Tibial nerve (tissue), 4 donors: ENCODE measurements at regions not wholly inside any gene's neighbourhood (a gene's known extent, or its start where the extent isn't known, plus 50 kb on each side); places are given as distances from the start of the nearest gene placed in this dataset.

Experiments used
- DNase-seq, 2 donors: peaks; one replicate each; pipeline ENCODE4 v3.0.0-alpha.2; 2019; ENCODE audit warnings: low spot score in 2 of 2
- H3K27ac ChIP-seq, 4 donors: fragments of 200-600 bp; sonication (generic) in 3 of 4; one replicate each; pipeline ENCODE4 v1.5.1; 2017 to 2019; ENCODE audit warnings: mild to moderate bottlenecking in 1 of 4
- H3K27me3 ChIP-seq, 2 donors: fragments of 200-600 bp; sonication (generic) in 1 of 2; one replicate each; pipeline versions ENCODE4 v1.5.1 to v1.6.0; 2017 to 2019
- H3K36me3 ChIP-seq, 3 donors: fragments of 200-600 bp; sonication (generic); one replicate each; pipeline ENCODE4 v1.5.1; 2018 to 2019
- H3K4me1 ChIP-seq, 4 donors: fragments of 200-600 bp; sonication (generic) in 3 of 4; one replicate each; pipeline ENCODE4 v1.5.1; 2017 to 2019
- H3K4me3 ChIP-seq, 4 donors: fragments of 200-600 bp; sonication (generic) in 3 of 4; one replicate each; pipeline ENCODE4 v1.5.1; 2017 to 2019; ENCODE audit warnings: mild to moderate bottlenecking in 1 of 4, moderate library complexity in 1 of 4
- H3K9me3 ChIP-seq, 4 donors: fragments of 200-600 bp; sonication (generic) in 3 of 4; one replicate each; pipeline ENCODE4 v1.5.1; 2017 to 2019
- EP300 ChIP-seq, 2 donors: sonication (generic); formaldehyde crosslinking; IDR thresholded peaks; one replicate each; pipeline ENCODE4 v1.6.1; 2017; ENCODE audit warnings: antibody characterized with exemption in 2 of 2, mild to moderate bottlenecking in 1 of 2
- POLR2A ChIP-seq, 2 donors: fragments of 450-650 bp; IDR thresholded peaks; one replicate each; pipeline ENCODE4 v1.6.1; 2017; ENCODE audit warnings: antibody characterized with exemption in 2 of 2, mild to moderate bottlenecking in 2 of 2, moderate library complexity in 2 of 2
- WGBS, 2 donors: methylation state at CpG; one replicate each; pipeline ENCODE4 v1.1.5; 2018; 5-methylcytosine and 5-hydroxymethylcytosine counted together
- TF ChIP-seq, protein P1 (sequence below), 5 experiments: fragments of 200-600 bp in 3 of 5; fragments of 450-650 bp in 2 of 5; sonication (generic) in 3 of 5; IDR thresholded peaks; one replicate each; pipeline ENCODE4 v1.5.1; 2016 to 2019; ENCODE audit warnings: antibody characterized with exemption in 5 of 5, mild to moderate bottlenecking in 3 of 5, moderate library complexity in 2 of 5

GRCh38 chr15:95121191-95121590, 889.8 kb downstream of the MCTP2 start:
- Histone ChIP-seq H3K27me3 (no peaks in the 10 kb centered on the region), H3K4me3 (no peak overlapping the region), H3K9me3 (no peaks in the 10 kb centered on the region), H3K4me1 (no peaks in the 10 kb centered on the region), H3K36me3 (no peaks in the 10 kb centered on the region), H3K27ac (no peak overlapping the region)
- WGBS, 2 donors = 96 to 100% methylated on average over 1 of the region's 1 CpG
- no peak for DNase-seq
- TF ChIP-seq EP300 (IDR thresholded peaks at IDR 0.05) (no peak), POLR2A (IDR thresholded peaks at IDR 0.05) (no peak)
- TF ChIP-seq, protein P1, sequence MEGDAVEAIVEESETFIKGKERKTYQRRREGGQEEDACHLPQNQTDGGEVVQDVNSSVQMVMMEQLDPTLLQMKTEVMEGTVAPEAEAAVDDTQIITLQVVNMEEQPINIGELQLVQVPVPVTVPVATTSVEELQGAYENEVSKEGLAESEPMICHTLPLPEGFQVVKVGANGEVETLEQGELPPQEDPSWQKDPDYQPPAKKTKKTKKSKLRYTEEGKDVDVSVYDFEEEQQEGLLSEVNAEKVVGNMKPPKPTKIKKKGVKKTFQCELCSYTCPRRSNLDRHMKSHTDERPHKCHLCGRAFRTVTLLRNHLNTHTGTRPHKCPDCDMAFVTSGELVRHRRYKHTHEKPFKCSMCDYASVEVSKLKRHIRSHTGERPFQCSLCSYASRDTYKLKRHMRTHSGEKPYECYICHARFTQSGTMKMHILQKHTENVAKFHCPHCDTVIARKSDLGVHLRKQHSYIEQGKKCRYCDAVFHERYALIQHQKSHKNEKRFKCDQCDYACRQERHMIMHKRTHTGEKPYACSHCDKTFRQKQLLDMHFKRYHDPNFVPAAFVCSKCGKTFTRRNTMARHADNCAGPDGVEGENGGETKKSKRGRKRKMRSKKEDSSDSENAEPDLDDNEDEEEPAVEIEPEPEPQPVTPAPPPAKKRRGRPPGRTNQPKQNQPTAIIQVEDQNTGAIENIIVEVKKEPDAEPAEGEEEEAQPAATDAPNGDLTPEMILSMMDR (IDR thresholded peaks at IDR 0.05) = no peak

DNA sequence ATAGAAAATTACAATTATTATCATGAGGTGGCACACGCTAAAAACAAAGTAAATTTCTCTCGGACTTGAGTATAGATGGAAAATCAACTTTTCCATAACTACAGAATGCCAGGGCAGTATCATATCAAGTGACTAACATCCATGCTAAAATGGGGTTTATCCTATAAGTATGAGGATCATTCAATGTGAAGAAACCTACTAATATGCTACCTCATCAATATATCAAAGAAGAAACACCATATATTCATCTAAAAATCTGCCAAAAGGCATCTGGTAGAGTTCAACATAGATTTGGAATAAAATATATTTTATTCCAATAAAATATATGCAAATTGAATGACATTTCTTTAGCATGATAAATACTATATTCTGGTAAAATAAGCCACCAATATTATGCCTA, 894.4 kb downstream of the MCTP2 start:
- Histone ChIP-seq H3K9me3 (no peaks in the 10 kb centered on the region), H3K4me3 (no peak overlapping the region), H3K36me3 (no peaks in the 10 kb centered on the region), H3K4me1 (peaks cover 0 to 15% (median 0%) of the 10 kb centered on the region in 4 donors), H3K27ac (no peak overlapping the region), H3K27me3 (no peaks in the 10 kb centered on the region)
- no peak for DNase-seq
- TF ChIP-seq EP300 (IDR thresholded peaks at IDR 0.05) = no peak
- no peak for TF ChIP-seq POLR2A (IDR thresholded peaks at IDR 0.05)
- TF ChIP-seq, protein P1 (IDR thresholded peaks at IDR 0.05) = no peak
- WGBS, 2 donors = 98 to 100% methylated on average over 2 of the region's 2 CpGs

- Histone ChIP-seq H3K4me1 (peaks cover 0 to 24% (median 0%) of the 10 kb centered on the region in 4 donors), H3K9me3 (no peaks in the 10 kb centered on the region), H3K27ac (no peak overlapping the region), H3K36me3 (no peaks in the 10 kb centered on the region), H3K27me3 (no peaks in the 10 kb centered on the region), H3K4me3 (no peak overlapping the region)
- no peak for TF ChIP-seq POLR2A (IDR thresholded peaks at IDR 0.05)
- TF ChIP-seq EP300 (IDR thresholded peaks at IDR 0.05) = no peak
- TF ChIP-seq, protein P1 (IDR thresholded peaks at IDR 0.05) = no peak
- 80 to 83% methylated on average over 3 of the region's 3 CpGs for WGBS, 2 donors
- DNase-seq = no peak
Measured at GRCh38 chr15:95127356-95127755, 896.0 kb downstream of the MCTP2 start.

GRCh38 chr15:95129574-95129973, 898.2 kb downstream of the MCTP2 start:
- no peak for DNase-seq
- peaks cover 0 to 24% (median 0%) of the 10 kb centered on the region in 4 donors for H3K4me1 ChIP-seq
- H3K4me3 ChIP-seq = no peak overlapping the region
- 12 to 19% methylated on average over 3 to 4 of the region's 4 CpGs for WGBS, 2 donors
- H3K27ac ChIP-seq = peak overlapping the region in 1 of 4 donors; percentile 21
- H3K9me3 ChIP-seq = no peaks in the 10 kb centered on the region
- TF ChIP-seq, protein P1 (IDR thresholded peaks at IDR 0.05) = no peak
- TF ChIP-seq POLR2A (IDR thresholded peaks at IDR 0.05) (no peak), EP300 (IDR thresholded peaks at IDR 0.05) (no peak)
- H3K27me3 ChIP-seq = no peaks in the 10 kb centered on the region
- H3K36me3 ChIP-seq = no peaks in the 10 kb centered on the region

GRCh38 chr15:95131131-95131556, 899.8 kb downstream of the MCTP2 start:
- Histone ChIP-seq H3K27me3 (no peaks in the 10 kb centered on the region), H3K4me1 (peaks cover 0 to 24% (median 0%) of the 10 kb centered on the region in 4 donors), H3K27ac (peak overlapping the region in 1 of 4 donors; percentile 25), H3K4me3 (no peak overlapping the region), H3K36me3 (no peaks in the 10 kb centered on the region), H3K9me3 (no peaks in the 10 kb centered on the region)
- TF ChIP-seq, protein P1 (IDR thresholded peaks at IDR 0.05) = no peak
- TF ChIP-seq EP300 (IDR thresholded peaks at IDR 0.05) = peak in 1 of 2 donors; percentile 73
- no peak for TF ChIP-seq POLR2A (IDR thresholded peaks at IDR 0.05)
- WGBS, 2 donors = 62 to 72% methylated on average over 5 of the region's 5 CpGs
- DNase-seq = no peak
